GM23338 (cell line): ENCODE measurements at regions not wholly inside any gene's neighbourhood (a gene's known extent, or its start where the extent isn't known, plus 50 kb on each side); places are given as distances from the start of the nearest gene placed in this dataset.
A peak's percentile ranks its signal among the peaks of the same experiment; 100 is the strongest.

Experiments used
- ATAC-seq: fragments of 200-7000 bp; cut with Tn5 transposase; 3 replicates; pipeline ENCODE4 v1.9.1; 2020
- DNase-seq: peaks from one replicate; pipeline ENCODE4 v3.0.0-alpha.2; 2015; ENCODE audit warnings: low spot score
- H2AFZ ChIP-seq: fragments of 200-600 bp; sonication (generic); 2 replicates; pipeline ENCODE4 v1.8.0; 2016; ENCODE audit warnings: antibody characterized with exemption, mild to moderate bottlenecking, moderate library complexity
- H3F3A ChIP-seq: fragments of 200-600 bp; sonication (generic); replicated peaks from 2 replicates; pipeline ENCODE4 v1.8.0; 2017; ENCODE audit warnings: antibody characterized with exemption, mixed run types, low read depth
- H3K27ac ChIP-seq: fragments of 200-600 bp; sonication (generic); 2 replicates; pipeline ENCODE4 v1.6.1; 2016; ENCODE audit warnings: low read depth
- H3K27me3 ChIP-seq: fragments of 200-600 bp; sonication (generic); 2 replicates; pipeline ENCODE4 v1.8.0; 2016; ENCODE audit warnings: mild to moderate bottlenecking, mixed run types, moderate library complexity; ENCODE audit not compliant: insufficient read depth
- H3K36me3 ChIP-seq: fragments of 200-600 bp; sonication (generic); 2 replicates; pipeline ENCODE4 v1.8.0; 2016; ENCODE audit warnings: mild to moderate bottlenecking; ENCODE audit not compliant: insufficient read depth
- H3K4me1 ChIP-seq: fragments of 200-600 bp; sonication (generic); 2 replicates; pipeline ENCODE4 v1.8.0; 2016; ENCODE audit warnings: mild to moderate bottlenecking, moderate library complexity; ENCODE audit not compliant: insufficient read depth
- H3K4me2 ChIP-seq: fragments of 200-600 bp; sonication (generic); 2 replicates; pipeline ENCODE4 v1.7.1; 2017; ENCODE audit warnings: mixed run types
- H3K4me3 ChIP-seq: fragments of 200-600 bp; sonication (generic); 2 replicates; pipeline ENCODE4 v1.6.1; 2016; ENCODE audit warnings: mixed run types
- H3K79me2 ChIP-seq: fragments of 200-600 bp; sonication (generic); replicated peaks from 2 replicates; pipeline ENCODE4 v1.8.0; 2017; ENCODE audit warnings: mild to moderate bottlenecking; ENCODE audit not compliant: insufficient read depth
- H3K9me2 ChIP-seq: fragments of 200-600 bp; sonication (generic); 2 replicates; pipeline ENCODE4 v1.8.0; 2017; ENCODE audit not compliant: insufficient read depth
- H4K20me1 ChIP-seq: fragments of 200-600 bp; sonication (generic); replicated peaks from 2 replicates; pipeline ENCODE4 v1.8.0; 2017; ENCODE audit warnings: mild to moderate bottlenecking; ENCODE audit not compliant: insufficient read depth
- H3K27ac Mint-ChIP-seq: 2 replicates; pipeline ENCODE4 v1.8.0; 2020; ENCODE audit warnings: inconsistent platforms, mild to moderate bottlenecking, moderate library complexity, mixed read lengths
- H3K27me3 Mint-ChIP-seq: 3 replicates; pipeline ENCODE4 v1.8.0; 2022; ENCODE audit warnings: low read depth, mild to moderate bottlenecking, moderate library complexity, mixed read lengths, inconsistent platforms; ENCODE audit not compliant: insufficient read depth, poor library complexity
- H3K36me3 Mint-ChIP-seq: 3 replicates; pipeline ENCODE4 v1.8.0; 2021; ENCODE audit warnings: low read depth, mild to moderate bottlenecking, inconsistent platforms, moderate library complexity, mixed read lengths
- H3K4me1 Mint-ChIP-seq: 3 replicates; pipeline ENCODE4 v1.8.0; 2020; ENCODE audit warnings: mild to moderate bottlenecking, inconsistent platforms, mixed read lengths
- H3K4me3 Mint-ChIP-seq: 3 replicates; pipeline ENCODE4 v1.8.0; 2021; ENCODE audit warnings: moderate library complexity, mild to moderate bottlenecking, inconsistent platforms, mixed read lengths
- H3K9me3 Mint-ChIP-seq: 3 replicates; pipeline ENCODE4 v1.8.0; 2020; ENCODE audit warnings: moderate library complexity, mild to moderate bottlenecking, inconsistent platforms, mixed read lengths
- ETS1 ChIP-seq: IDR thresholded peaks from 2 replicates; pipeline ENCODE4 v1.6.1; 2016; ENCODE audit warnings: antibody characterized with exemption
- EZH2 ChIP-seq: fragments of 200-600 bp; sonication (generic); IDR thresholded peaks from one replicate; pipeline ENCODE4 v1.8.0; 2017; ENCODE audit warnings: antibody characterized with exemption, mild to moderate bottlenecking, low read depth; ENCODE audit not compliant: unreplicated experiment
- TF ChIP-seq, protein P1 (sequence below), 2 experiments: fragments of 200-600 bp in 1 of 2; sonication (generic) in 1 of 2; conservative IDR thresholded peaks; 2 replicates each; pipeline versions ENCODE4 v1.5.1 to v1.6.1; 2016 to 2017; ENCODE audit warnings: antibody characterized with exemption in 2 of 2, low read depth in 2 of 2, mild to moderate bottlenecking in 2 of 2, moderate library complexity in 1 of 2
- TF ChIP-seq, protein P2 (sequence below): IDR thresholded peaks from one replicate; pipeline ENCODE4 v1.6.1; 2018; ENCODE audit warnings: antibody characterized with exemption; ENCODE audit not compliant: unreplicated experiment
- TF ChIP-seq, protein P3 (sequence below): fragments of 250-450 bp; sonication (Bioruptor Pico); IDR thresholded peaks from 2 replicates; pipeline ENCODE4 v1.5.0; 2020; ENCODE audit warnings: mild to moderate bottlenecking, moderate library complexity

- Histone ChIP-seq H3K4me1 (no peaks in the 10 kb centered on the region), H3K79me2 (no peaks in the 10 kb centered on the region), H3K27ac (no peak overlapping the region), H3K4me2 (peak overlapping the region; percentile 9; the same call in 1 of the 2 replicates), H2AFZ (peak overlapping the region; percentile 96; the same call in 1 of the 2 replicates), H3K36me3 (no peaks in the 10 kb centered on the region), H4K20me1 (no peaks in the 10 kb centered on the region), H3K4me3 (peak overlapping the region; percentile 20; the same call in 1 of the 2 replicates), H3K27me3 (no peaks in the 10 kb centered on the region), H3F3A (no peaks in the 10 kb centered on the region), H3K9me2 (no peaks in the 10 kb centered on the region)
- Mint-ChIP-seq H3K4me3 (no peak overlapping the region; the same call in 2 of the 3 replicates), H3K27ac (no peak overlapping the region), H3K36me3 (no peaks in the 10 kb centered on the region), H3K4me1 (no peaks in the 10 kb centered on the region), H3K9me3 (no peaks in the 10 kb centered on the region), H3K27me3 (no peaks in the 10 kb centered on the region)
- peak; percentile 100 for ATAC-seq
- DNase-seq, result peak; percentile 85
- TF ChIP-seq, protein P1, sequence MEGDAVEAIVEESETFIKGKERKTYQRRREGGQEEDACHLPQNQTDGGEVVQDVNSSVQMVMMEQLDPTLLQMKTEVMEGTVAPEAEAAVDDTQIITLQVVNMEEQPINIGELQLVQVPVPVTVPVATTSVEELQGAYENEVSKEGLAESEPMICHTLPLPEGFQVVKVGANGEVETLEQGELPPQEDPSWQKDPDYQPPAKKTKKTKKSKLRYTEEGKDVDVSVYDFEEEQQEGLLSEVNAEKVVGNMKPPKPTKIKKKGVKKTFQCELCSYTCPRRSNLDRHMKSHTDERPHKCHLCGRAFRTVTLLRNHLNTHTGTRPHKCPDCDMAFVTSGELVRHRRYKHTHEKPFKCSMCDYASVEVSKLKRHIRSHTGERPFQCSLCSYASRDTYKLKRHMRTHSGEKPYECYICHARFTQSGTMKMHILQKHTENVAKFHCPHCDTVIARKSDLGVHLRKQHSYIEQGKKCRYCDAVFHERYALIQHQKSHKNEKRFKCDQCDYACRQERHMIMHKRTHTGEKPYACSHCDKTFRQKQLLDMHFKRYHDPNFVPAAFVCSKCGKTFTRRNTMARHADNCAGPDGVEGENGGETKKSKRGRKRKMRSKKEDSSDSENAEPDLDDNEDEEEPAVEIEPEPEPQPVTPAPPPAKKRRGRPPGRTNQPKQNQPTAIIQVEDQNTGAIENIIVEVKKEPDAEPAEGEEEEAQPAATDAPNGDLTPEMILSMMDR (conservative IDR thresholded peaks at IDR 0.05; ENCODE audit: low read depth in 2 of 2), result peak; percentile 81 to 89
- no peak for TF ChIP-seq ETS1
- TF ChIP-seq, protein P2, sequence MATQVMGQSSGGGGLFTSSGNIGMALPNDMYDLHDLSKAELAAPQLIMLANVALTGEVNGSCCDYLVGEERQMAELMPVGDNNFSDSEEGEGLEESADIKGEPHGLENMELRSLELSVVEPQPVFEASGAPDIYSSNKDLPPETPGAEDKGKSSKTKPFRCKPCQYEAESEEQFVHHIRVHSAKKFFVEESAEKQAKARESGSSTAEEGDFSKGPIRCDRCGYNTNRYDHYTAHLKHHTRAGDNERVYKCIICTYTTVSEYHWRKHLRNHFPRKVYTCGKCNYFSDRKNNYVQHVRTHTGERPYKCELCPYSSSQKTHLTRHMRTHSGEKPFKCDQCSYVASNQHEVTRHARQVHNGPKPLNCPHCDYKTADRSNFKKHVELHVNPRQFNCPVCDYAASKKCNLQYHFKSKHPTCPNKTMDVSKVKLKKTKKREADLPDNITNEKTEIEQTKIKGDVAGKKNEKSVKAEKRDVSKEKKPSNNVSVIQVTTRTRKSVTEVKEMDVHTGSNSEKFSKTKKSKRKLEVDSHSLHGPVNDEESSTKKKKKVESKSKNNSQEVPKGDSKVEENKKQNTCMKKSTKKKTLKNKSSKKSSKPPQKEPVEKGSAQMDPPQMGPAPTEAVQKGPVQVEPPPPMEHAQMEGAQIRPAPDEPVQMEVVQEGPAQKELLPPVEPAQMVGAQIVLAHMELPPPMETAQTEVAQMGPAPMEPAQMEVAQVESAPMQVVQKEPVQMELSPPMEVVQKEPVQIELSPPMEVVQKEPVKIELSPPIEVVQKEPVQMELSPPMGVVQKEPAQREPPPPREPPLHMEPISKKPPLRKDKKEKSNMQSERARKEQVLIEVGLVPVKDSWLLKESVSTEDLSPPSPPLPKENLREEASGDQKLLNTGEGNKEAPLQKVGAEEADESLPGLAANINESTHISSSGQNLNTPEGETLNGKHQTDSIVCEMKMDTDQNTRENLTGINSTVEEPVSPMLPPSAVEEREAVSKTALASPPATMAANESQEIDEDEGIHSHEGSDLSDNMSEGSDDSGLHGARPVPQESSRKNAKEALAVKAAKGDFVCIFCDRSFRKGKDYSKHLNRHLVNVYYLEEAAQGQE, result no peak
- TF ChIP-seq, protein P3, sequence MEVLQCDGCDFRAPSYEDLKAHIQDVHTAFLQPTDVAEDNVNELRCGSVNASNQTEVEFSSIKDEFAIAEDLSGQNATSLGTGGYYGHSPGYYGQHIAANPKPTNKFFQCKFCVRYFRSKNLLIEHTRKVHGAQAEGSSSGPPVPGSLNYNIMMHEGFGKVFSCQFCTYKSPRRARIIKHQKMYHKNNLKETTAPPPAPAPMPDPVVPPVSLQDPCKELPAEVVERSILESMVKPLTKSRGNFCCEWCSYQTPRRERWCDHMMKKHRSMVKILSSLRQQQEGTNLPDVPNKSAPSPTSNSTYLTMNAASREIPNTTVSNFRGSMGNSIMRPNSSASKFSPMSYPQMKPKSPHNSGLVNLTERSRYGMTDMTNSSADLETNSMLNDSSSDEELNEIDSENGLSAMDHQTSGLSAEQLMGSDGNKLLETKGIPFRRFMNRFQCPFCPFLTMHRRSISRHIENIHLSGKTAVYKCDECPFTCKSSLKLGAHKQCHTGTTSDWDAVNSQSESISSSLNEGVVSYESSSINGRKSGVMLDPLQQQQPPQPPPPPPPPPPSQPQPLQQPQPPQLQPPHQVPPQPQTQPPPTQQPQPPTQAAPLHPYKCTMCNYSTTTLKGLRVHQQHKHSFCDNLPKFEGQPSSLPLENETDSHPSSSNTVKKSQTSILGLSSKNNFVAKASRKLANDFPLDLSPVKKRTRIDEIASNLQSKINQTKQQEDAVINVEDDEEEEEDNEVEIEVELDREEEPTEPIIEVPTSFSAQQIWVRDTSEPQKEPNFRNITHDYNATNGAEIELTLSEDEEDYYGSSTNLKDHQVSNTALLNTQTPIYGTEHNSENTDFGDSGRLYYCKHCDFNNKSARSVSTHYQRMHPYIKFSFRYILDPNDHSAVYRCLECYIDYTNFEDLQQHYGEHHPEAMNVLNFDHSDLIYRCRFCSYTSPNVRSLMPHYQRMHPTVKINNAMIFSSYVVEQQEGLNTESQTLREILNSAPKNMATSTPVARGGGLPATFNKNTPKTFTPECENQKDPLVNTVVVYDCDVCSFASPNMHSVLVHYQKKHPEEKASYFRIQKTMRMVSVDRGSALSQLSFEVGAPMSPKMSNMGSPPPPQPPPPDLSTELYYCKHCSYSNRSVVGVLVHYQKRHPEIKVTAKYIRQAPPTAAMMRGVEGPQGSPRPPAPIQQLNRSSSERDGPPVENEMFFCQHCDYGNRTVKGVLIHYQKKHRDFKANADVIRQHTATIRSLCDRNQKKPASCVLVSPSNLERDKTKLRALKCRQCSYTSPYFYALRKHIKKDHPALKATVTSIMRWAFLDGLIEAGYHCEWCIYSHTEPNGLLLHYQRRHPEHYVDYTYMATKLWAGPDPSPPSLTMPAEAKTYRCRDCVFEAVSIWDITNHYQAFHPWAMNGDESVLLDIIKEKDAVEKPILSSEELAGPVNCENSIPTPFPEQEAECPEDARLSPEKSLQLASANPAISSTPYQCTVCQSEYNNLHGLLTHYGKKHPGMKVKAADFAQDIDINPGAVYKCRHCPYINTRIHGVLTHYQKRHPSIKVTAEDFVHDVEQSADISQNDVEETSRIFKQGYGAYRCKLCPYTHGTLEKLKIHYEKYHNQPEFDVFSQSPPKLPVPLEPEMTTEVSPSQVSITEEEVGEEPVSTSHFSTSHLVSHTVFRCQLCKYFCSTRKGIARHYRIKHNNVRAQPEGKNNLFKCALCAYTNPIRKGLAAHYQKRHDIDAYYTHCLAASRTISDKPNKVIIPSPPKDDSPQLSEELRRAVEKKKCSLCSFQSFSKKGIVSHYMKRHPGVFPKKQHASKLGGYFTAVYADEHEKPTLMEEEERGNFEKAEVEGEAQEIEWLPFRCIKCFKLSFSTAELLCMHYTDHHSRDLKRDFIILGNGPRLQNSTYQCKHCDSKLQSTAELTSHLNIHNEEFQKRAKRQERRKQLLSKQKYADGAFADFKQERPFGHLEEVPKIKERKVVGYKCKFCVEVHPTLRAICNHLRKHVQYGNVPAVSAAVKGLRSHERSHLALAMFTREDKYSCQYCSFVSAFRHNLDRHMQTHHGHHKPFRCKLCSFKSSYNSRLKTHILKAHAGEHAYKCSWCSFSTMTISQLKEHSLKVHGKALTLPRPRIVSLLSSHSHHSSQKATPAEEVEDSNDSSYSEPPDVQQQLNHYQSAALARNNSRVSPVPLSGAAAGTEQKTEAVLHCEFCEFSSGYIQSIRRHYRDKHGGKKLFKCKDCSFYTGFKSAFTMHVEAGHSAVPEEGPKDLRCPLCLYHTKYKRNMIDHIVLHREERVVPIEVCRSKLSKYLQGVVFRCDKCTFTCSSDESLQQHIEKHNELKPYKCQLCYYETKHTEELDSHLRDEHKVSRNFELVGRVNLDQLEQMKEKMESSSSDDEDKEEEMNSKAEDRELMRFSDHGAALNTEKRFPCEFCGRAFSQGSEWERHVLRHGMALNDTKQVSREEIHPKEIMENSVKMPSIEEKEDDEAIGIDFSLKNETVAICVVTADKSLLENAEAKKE, result no peak
- no peak for TF ChIP-seq EZH2
Measured at GRCh38 chr1:194342484-194343262, 1156.3 kb upstream of the B3GALT2 start.
